ENCODE measurements at regions not wholly inside any gene's neighbourhood (a gene's known extent, or its start where the extent isn't known, plus 50 kb on each side); places are given as distances from the start of the nearest gene placed in this dataset.

DNA sequence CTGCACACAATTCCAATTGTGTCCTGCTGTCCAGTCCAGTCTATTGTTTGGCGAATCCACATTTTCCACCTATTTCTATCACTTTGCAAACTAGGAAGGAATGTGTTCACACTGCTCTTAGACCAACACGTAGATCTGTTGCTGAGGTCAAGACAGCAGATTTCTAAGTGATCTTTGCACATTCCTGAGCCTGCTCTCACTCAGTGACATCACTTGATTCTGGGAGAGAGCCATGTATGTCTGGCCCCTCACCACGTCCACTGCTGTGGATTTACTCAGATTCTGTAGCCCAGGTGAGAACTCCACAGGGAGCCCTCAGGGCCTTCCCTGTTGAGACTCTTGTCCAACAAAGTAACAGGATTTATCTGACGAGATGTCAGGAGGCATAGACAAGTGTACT lies 317.2 kb downstream of the TSN start:
- TF ChIP-seq FOXK2 (IDR thresholded peaks at IDR 0.05), result no peak
- no peak for TF ChIP-seq L3MBTL2 (conservative IDR thresholded peaks at IDR 0.05)
- no peak for TF ChIP-seq CTBP1 (IDR thresholded peaks at IDR 0.05; ENCODE audit: borderline replicate concordance)
- no peak for TF ChIP-seq SUZ12 (IDR thresholded peaks at IDR 0.05)
- no peak for TF ChIP-seq LEF1 (IDR thresholded peaks at IDR 0.05; ENCODE audit: borderline replicate concordance)
- no peak for TF ChIP-seq HDGF (IDR thresholded peaks at IDR 0.05; ENCODE audit: borderline replicate concordance)
- no peak for TF ChIP-seq NFRKB (IDR thresholded peaks at IDR 0.05)
- TF ChIP-seq FOXM1 (IDR thresholded peaks at IDR 0.05; ENCODE audit: borderline replicate concordance), result no peak
- TF ChIP-seq SP1 (IDR thresholded peaks at IDR 0.05), result no peak
- TF ChIP-seq, protein P1, sequence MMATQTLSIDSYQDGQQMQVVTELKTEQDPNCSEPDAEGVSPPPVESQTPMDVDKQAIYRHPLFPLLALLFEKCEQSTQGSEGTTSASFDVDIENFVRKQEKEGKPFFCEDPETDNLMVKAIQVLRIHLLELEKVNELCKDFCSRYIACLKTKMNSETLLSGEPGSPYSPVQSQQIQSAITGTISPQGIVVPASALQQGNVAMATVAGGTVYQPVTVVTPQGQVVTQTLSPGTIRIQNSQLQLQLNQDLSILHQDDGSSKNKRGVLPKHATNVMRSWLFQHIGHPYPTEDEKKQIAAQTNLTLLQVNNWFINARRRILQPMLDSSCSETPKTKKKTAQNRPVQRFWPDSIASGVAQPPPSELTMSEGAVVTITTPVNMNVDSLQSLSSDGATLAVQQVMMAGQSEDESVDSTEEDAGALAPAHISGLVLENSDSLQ (IDR thresholded peaks at IDR 0.05), result no peak
- no peak for TF ChIP-seq ARNT (IDR thresholded peaks at IDR 0.05)
- TF ChIP-seq TARDBP (IDR thresholded peaks at IDR 0.05), result no peak
- no peak for TF ChIP-seq BHLHE40 (IDR thresholded peaks at IDR 0.05; ENCODE audit: borderline replicate concordance)
- no peak for TF ChIP-seq FOXA1 (IDR thresholded peaks at IDR 0.05)
- TF ChIP-seq ELF4 (IDR thresholded peaks at IDR 0.05), result no peak
- no peak for TF ChIP-seq ZNF384 (IDR thresholded peaks at IDR 0.05)
- CTCF ChIA-PET, result no interaction called here
- POLR2A ChIA-PET, result no interaction called here
- no peak for DNase-seq (ENCODE audit: extremely low spot score)

DNA sequence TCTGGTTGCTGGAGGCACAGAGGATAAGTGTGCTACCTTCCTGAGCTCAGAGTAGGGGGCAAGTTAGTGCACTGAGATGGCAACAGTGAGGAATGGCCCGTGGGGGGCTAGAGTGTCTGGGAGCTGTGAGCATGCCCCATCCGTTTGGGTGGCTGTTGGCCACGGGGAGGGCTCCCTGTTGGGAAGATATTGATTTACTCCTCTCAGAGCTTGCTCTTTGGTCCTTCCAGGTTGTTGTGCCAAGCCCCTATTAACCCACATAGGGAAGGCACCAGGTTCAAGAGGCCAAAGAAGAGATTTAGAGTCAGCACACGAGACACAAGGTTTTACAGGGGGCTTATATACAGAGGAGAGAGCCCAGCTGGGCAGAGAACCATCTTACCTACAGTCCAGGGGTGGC lies 318.8 kb downstream of the TSN start:
- TF ChIP-seq, protein P1 (IDR thresholded peaks at IDR 0.05), result no peak
- TF ChIP-seq SUZ12 (IDR thresholded peaks at IDR 0.05) (no peak), ARNT (IDR thresholded peaks at IDR 0.05) (no peak), FOXM1 (IDR thresholded peaks at IDR 0.05; ENCODE audit: borderline replicate concordance) (no peak), HDGF (IDR thresholded peaks at IDR 0.05; ENCODE audit: borderline replicate concordance) (no peak), ZNF384 (IDR thresholded peaks at IDR 0.05) (no peak), TARDBP (IDR thresholded peaks at IDR 0.05) (no peak), L3MBTL2 (conservative IDR thresholded peaks at IDR 0.05) (no peak), LEF1 (IDR thresholded peaks at IDR 0.05; ENCODE audit: borderline replicate concordance) (no peak), NFRKB (IDR thresholded peaks at IDR 0.05) (no peak), CTBP1 (IDR thresholded peaks at IDR 0.05; ENCODE audit: borderline replicate concordance) (no peak), BHLHE40 (IDR thresholded peaks at IDR 0.05; ENCODE audit: borderline replicate concordance) (no peak), FOXA1 (IDR thresholded peaks at IDR 0.05) (no peak), ELF4 (IDR thresholded peaks at IDR 0.05) (no peak), SP1 (IDR thresholded peaks at IDR 0.05) (no peak), FOXK2 (IDR thresholded peaks at IDR 0.05) (no peak)
- no peak for DNase-seq (ENCODE audit: extremely low spot score)
- POLR2A ChIA-PET, result no interaction called here
- CTCF ChIA-PET, result no interaction called here

DNA sequence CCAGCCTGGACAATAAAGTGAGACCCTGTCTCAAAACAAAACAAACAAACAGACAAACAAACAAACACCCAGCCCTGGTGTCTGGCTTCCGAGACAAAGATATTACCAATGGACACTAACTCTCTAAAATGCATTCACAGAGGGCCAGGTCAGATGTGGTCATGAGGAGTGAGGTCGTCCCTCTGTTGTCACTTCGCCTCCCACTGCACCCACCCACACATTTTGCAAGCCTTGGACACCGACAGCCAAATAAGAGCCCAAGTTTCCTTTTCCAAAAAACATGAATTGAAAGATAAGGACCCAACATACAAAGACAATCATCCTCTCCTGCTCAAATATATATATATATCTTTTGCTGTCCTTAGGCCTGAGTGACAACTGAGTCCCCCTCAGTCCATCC lies 319.9 kb downstream of the TSN start:
- POLR2A ChIA-PET, result no interaction called here
- TF ChIP-seq ZNF384 (IDR thresholded peaks at IDR 0.05) (no peak), LEF1 (IDR thresholded peaks at IDR 0.05; ENCODE audit: borderline replicate concordance) (no peak), FOXA1 (IDR thresholded peaks at IDR 0.05) (no peak), HDGF (IDR thresholded peaks at IDR 0.05; ENCODE audit: borderline replicate concordance) (no peak), NFRKB (IDR thresholded peaks at IDR 0.05) (no peak), SP1 (IDR thresholded peaks at IDR 0.05) (no peak), L3MBTL2 (conservative IDR thresholded peaks at IDR 0.05) (no peak), BHLHE40 (IDR thresholded peaks at IDR 0.05; ENCODE audit: borderline replicate concordance) (no peak), FOXM1 (IDR thresholded peaks at IDR 0.05; ENCODE audit: borderline replicate concordance) (no peak), ELF4 (IDR thresholded peaks at IDR 0.05) (no peak), ARNT (IDR thresholded peaks at IDR 0.05) (no peak), FOXK2 (IDR thresholded peaks at IDR 0.05) (no peak), SUZ12 (IDR thresholded peaks at IDR 0.05) (no peak), CTBP1 (IDR thresholded peaks at IDR 0.05; ENCODE audit: borderline replicate concordance) (no peak), TARDBP (IDR thresholded peaks at IDR 0.05) (no peak)
- TF ChIP-seq, protein P1 (IDR thresholded peaks at IDR 0.05), result no peak
- no peak for DNase-seq (ENCODE audit: extremely low spot score)
- CTCF ChIA-PET, result no interaction called here

DNA sequence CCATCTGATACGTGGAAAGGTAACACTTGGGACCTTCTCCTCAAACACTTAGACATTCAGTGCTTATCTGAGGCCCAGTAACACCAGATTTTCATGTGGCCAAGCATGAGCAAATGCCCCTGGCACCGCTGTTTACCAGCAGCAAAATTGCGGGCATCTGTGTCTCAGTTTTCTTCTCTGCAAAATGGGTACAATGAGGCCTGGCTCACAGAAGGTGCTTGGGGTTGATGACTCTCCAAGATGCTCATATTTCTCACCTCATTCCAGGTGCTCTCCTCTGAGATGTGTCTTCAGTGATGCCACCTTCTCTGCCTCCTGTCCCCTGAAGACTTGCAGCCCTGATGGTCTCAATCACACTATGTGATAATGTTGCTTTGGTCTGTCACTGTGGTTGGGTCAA lies 321.7 kb downstream of the TSN start:
- TF ChIP-seq CTBP1 (IDR thresholded peaks at IDR 0.05; ENCODE audit: borderline replicate concordance) (no peak), LEF1 (IDR thresholded peaks at IDR 0.05; ENCODE audit: borderline replicate concordance) (no peak), ZNF384 (IDR thresholded peaks at IDR 0.05) (no peak), SP1 (IDR thresholded peaks at IDR 0.05) (no peak), BHLHE40 (IDR thresholded peaks at IDR 0.05; ENCODE audit: borderline replicate concordance) (no peak), FOXM1 (IDR thresholded peaks at IDR 0.05; ENCODE audit: borderline replicate concordance) (no peak), FOXA1 (IDR thresholded peaks at IDR 0.05) (no peak), SUZ12 (IDR thresholded peaks at IDR 0.05) (no peak), NFRKB (IDR thresholded peaks at IDR 0.05) (no peak), ARNT (IDR thresholded peaks at IDR 0.05) (no peak), HDGF (IDR thresholded peaks at IDR 0.05; ENCODE audit: borderline replicate concordance) (no peak), ELF4 (IDR thresholded peaks at IDR 0.05) (no peak), L3MBTL2 (conservative IDR thresholded peaks at IDR 0.05) (no peak), FOXK2 (IDR thresholded peaks at IDR 0.05) (no peak), TARDBP (IDR thresholded peaks at IDR 0.05) (no peak)
- TF ChIP-seq, protein P1 (IDR thresholded peaks at IDR 0.05), result no peak
- POLR2A ChIA-PET, result no interaction called here
- DNase-seq (ENCODE audit: extremely low spot score), result no peak
- CTCF ChIA-PET, result no interaction called here

DNA sequence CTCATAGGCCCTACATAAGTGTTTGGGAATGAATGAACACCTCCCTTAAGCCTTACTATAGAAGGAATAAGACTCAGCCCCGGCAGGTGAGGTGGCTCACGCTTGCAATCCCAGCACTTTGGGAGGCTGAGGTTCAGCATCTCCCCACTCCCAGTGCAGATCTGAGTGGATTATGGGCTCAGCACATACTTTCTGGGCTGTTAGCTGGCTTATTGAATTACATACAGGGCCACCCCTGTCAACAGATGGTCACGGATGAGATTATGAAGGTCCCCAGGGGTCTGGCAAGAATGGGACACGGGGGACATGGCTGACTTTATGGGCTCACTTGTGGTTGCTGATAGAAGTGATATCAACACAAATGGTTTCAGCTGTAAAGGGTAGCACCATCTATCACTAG lies 322.3 kb downstream of the TSN start:
- CTCF ChIA-PET, result no interaction called here
- TF ChIP-seq BHLHE40 (IDR thresholded peaks at IDR 0.05; ENCODE audit: borderline replicate concordance) (no peak), L3MBTL2 (conservative IDR thresholded peaks at IDR 0.05) (no peak), CTBP1 (IDR thresholded peaks at IDR 0.05; ENCODE audit: borderline replicate concordance) (no peak), FOXK2 (IDR thresholded peaks at IDR 0.05) (no peak), HDGF (IDR thresholded peaks at IDR 0.05; ENCODE audit: borderline replicate concordance) (no peak), FOXA1 (IDR thresholded peaks at IDR 0.05) (no peak), LEF1 (IDR thresholded peaks at IDR 0.05; ENCODE audit: borderline replicate concordance) (no peak), ZNF384 (IDR thresholded peaks at IDR 0.05) (no peak), FOXM1 (IDR thresholded peaks at IDR 0.05; ENCODE audit: borderline replicate concordance) (no peak), TARDBP (IDR thresholded peaks at IDR 0.05) (no peak), SP1 (IDR thresholded peaks at IDR 0.05) (no peak), SUZ12 (IDR thresholded peaks at IDR 0.05) (no peak), ARNT (IDR thresholded peaks at IDR 0.05) (no peak), NFRKB (IDR thresholded peaks at IDR 0.05) (no peak)
- TF ChIP-seq, protein P1 (IDR thresholded peaks at IDR 0.05), result no peak
- no peak for DNase-seq (ENCODE audit: extremely low spot score)
- POLR2A ChIA-PET, result no interaction called here

All from HEK293T (cell line).